ENCODE measurements at regions not wholly inside any gene's neighbourhood (a gene's known extent, or its start where the extent isn't known, plus 50 kb on each side); places are given as distances from the start of the nearest gene placed in this dataset.

- no peaks in the 10 kb centered on the region for H4K20me1 ChIP-seq (ENCODE audit: insufficient read depth, low read length)
- H3K4me1 Mint-ChIP-seq, result no peaks in the 10 kb centered on the region
- H3K4me2 ChIP-seq (replicated peaks; ENCODE audit: extremely low read depth, low read length, poor library complexity, severe bottlenecking), result no peak overlapping the region
- no peaks in the 10 kb centered on the region for H3K27me3 ChIP-seq (ENCODE audit: control insufficient read depth in 2 of 2, insufficient read depth in 2 of 2, low read length in 2 of 2)
- no peak overlapping the region for H3K9ac ChIP-seq (ENCODE audit: insufficient read depth, low read length, poor library complexity, severe bottlenecking)
- no peak overlapping the region for H2AFZ ChIP-seq (ENCODE audit: insufficient read depth, low read depth, low read length, poor library complexity, severe bottlenecking)
- no peak overlapping the region for H3K4me3 Mint-ChIP-seq
- H3K9me3 ChIP-seq (replicated peaks in 1 of 2; ENCODE audit: control insufficient read depth in 1 of 2, insufficient read depth in 1 of 2, low read length in 2 of 2), result peaks cover 10 to 28% of the 10 kb centered on the region in 2 donors
- H3K36me3 Mint-ChIP-seq, result peaks cover 51 to 64% of the 10 kb centered on the region in 2 donors
- no peak for DNase-seq
- peaks cover 0 to 2% (median 2%) of the 10 kb centered on the region in 3 donors for H3K27me3 Mint-ChIP-seq (ENCODE audit: low read depth in 3 of 3)
- H3K9me3 Mint-ChIP-seq, result peaks cover 10 to 26% (median 18%) of the 10 kb centered on the region in 7 donors
- WGBS (ENCODE audit: insufficient coverage), result 97% methylated on average over 8 of the region's 11 CpGs
- intact Hi-C loops (cut with micrococcal nuclease), result no loop called here
- H3K36me3 ChIP-seq (replicated peaks in 1 of 2; ENCODE audit: control insufficient read depth in 1 of 2, insufficient read depth in 2 of 2, low read length in 2 of 2), result peaks cover 24 to 55% of the 10 kb centered on the region in 2 donors
- H3K4me1 ChIP-seq (ENCODE audit: control insufficient read depth in 1 of 2, insufficient read depth in 2 of 2, low read length in 2 of 2), result no peaks in the 10 kb centered on the region
- H3K4me3 ChIP-seq (replicated peaks in 1 of 3; ENCODE audit: low read depth in 2 of 3, low read length in 3 of 3), result no peak overlapping the region
- no peak overlapping the region for H3K27ac ChIP-seq (ENCODE audit: low read depth in 1 of 2, low read length in 2 of 2)
- peak overlapping the region in 3 of 7 donors; percentile 1 to 54 (median 2) for H3K27ac Mint-ChIP-seq
- no peaks in the 10 kb centered on the region for H3K79me2 ChIP-seq (ENCODE audit: insufficient read depth, low read length)
- no peak for TF ChIP-seq CTCF (IDR thresholded peaks at IDR 0.05)
Observed at GRCh38 chr17:83005639-83006038, 73.8 kb upstream of the METRNL start.

DNA sequence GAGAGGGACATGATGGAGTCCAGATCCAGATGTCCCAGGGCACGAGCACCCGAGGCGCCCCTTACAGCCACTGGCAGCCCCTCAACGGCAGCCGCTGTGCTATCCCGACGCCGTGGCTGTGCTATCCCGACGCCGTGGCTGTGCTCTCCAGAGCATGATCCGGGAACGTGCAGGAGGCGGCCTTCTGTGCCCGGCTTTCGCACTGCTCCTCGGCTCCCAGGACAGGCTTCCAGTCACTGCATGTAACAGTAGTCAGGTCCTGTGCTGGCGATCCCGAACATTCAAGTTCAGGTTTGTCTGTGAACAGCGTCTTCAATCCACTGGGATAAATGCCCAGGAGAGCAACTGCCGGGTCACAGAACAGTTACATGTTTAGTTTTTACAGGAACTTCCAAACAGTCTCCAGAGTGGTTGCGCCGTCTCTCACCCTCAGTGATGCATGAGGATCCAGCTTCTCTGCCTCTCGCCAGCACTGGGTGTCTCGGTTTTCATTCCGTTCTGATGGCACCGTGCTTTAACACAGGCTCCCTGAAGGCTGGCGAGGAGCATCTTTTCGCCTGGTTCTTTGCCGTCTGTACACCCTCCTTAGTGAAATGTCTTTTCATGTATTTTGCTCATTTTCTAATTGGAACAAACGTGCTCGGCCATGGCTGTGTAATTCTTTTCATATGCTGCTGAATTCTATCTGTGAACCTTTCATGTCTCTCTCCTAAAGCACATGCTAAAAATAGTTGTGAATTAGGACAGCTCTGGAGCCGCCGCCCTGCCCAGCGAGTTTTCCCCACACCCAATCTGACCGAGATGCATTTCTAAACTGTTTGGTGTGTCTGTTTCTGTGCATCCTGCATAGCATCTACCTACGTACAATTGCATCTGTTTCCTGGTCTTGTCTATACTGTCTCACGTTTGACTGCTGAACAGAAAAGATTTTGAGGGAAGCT is 72.6 kb upstream of the METRNL start:
- 99% methylated on average over 30 of the region's 38 CpGs for WGBS (ENCODE audit: insufficient coverage)
- H2AFZ ChIP-seq (ENCODE audit: insufficient read depth, low read depth, low read length, poor library complexity, severe bottlenecking), result no peak overlapping the region
- H3K4me1 Mint-ChIP-seq, result no peaks in the 10 kb centered on the region
- no peaks in the 10 kb centered on the region for H3K79me2 ChIP-seq (ENCODE audit: insufficient read depth, low read length)
- no peak overlapping the region for H3K4me2 ChIP-seq (replicated peaks; ENCODE audit: extremely low read depth, low read length, poor library complexity, severe bottlenecking)
- peaks cover 10 to 26% (median 17%) of the 10 kb centered on the region in 7 donors for H3K9me3 Mint-ChIP-seq
- H3K4me3 Mint-ChIP-seq, result no peak overlapping the region
- DNase-seq, result no peak
- H4K20me1 ChIP-seq (ENCODE audit: insufficient read depth, low read length), result no peaks in the 10 kb centered on the region
- H3K27me3 Mint-ChIP-seq (ENCODE audit: low read depth in 3 of 3), result peaks cover 0 to 2% (median 2%) of the 10 kb centered on the region in 3 donors
- no peak overlapping the region for H3K9ac ChIP-seq (ENCODE audit: insufficient read depth, low read length, poor library complexity, severe bottlenecking)
- peaks cover 54 to 66% of the 10 kb centered on the region in 2 donors for H3K36me3 Mint-ChIP-seq
- H3K36me3 ChIP-seq (replicated peaks in 1 of 2; ENCODE audit: control insufficient read depth in 1 of 2, insufficient read depth in 2 of 2, low read length in 2 of 2), result peaks cover 21 to 60% of the 10 kb centered on the region in 2 donors
- H3K9me3 ChIP-seq (replicated peaks in 1 of 2; ENCODE audit: control insufficient read depth in 1 of 2, insufficient read depth in 1 of 2, low read length in 2 of 2), result peaks cover 10 to 28% of the 10 kb centered on the region in 2 donors
- H3K27me3 ChIP-seq (ENCODE audit: control insufficient read depth in 2 of 2, insufficient read depth in 2 of 2, low read length in 2 of 2), result no peaks in the 10 kb centered on the region
- intact Hi-C loops (cut with micrococcal nuclease), result no loop called here
- H3K4me1 ChIP-seq (ENCODE audit: control insufficient read depth in 1 of 2, insufficient read depth in 2 of 2, low read length in 2 of 2), result no peaks in the 10 kb centered on the region
- TF ChIP-seq CTCF (IDR thresholded peaks at IDR 0.05), result no peak
- peak overlapping the region in 5 of 7 donors; percentile 2 to 41 (median 18) for H3K27ac Mint-ChIP-seq
- no peak overlapping the region for H3K4me3 ChIP-seq (replicated peaks in 1 of 3; ENCODE audit: low read depth in 2 of 3, low read length in 3 of 3)
- H3K27ac ChIP-seq (ENCODE audit: low read depth in 1 of 2, low read length in 2 of 2), result no peak overlapping the region
